ENCODE measurements at regions not wholly inside any gene's neighbourhood (a gene's known extent, or its start where the extent isn't known, plus 50 kb on each side); places are given as distances from the start of the nearest gene placed in this dataset.
A peak's percentile ranks its signal among the peaks of the same experiment; 100 is the strongest.
"Not testable (repeated sequence)": the region's sequence is repeated elsewhere in the genome, so short reads cannot be mapped to it uniquely, and the experiment has no call there.

GRCh38 chr7:19533266-19533665 is 175.6 kb downstream of the POLR1F start:
- DNase-seq, result no peak

- no peak for DNase-seq
Measured at GRCh38 chr7:19530852-19531251, 178.0 kb downstream of the POLR1F start.

- DNase-seq, result no peak
Measured at GRCh38 chr7:19530261-19530660, 178.6 kb downstream of the POLR1F start.

- DNase-seq, result no peak
Measured at GRCh38 chr7:19526639-19527038, 182.2 kb downstream of the POLR1F start.

GRCh38 chr7:19522486-19522885 is 186.4 kb downstream of the POLR1F start:
- no peak for DNase-seq

GRCh38 chr7:19520392-19520791 is 188.4 kb downstream of the POLR1F start:
- no peak for DNase-seq

GRCh38 chr7:19519443-19520021 is 189.3 kb downstream of the POLR1F start:
- DNase-seq, result peak; percentile 26

- DNase-seq, result not testable (repeated sequence)
Measured at GRCh38 chr7:19517546-19517945, 191.3 kb downstream of the POLR1F start.

- no peak for DNase-seq
Measured at GRCh38 chr7:19508821-19509220, 200.0 kb downstream of the POLR1F start.

GRCh38 chr7:19508124-19508523 is 200.7 kb downstream of the POLR1F start:
- no peak for DNase-seq

- no peak for DNase-seq
Measured at GRCh38 chr7:19491821-19492452, 216.9 kb downstream of the POLR1F start.

GRCh38 chr7:19491371-19491770 is 217.5 kb downstream of the POLR1F start:
- no peak for DNase-seq

GRCh38 chr7:19489162-19489820 is 219.5 kb downstream of the POLR1F start:
- DNase-seq, result no peak

GRCh38 chr7:19488056-19488455 is 220.8 kb downstream of the POLR1F start:
- no peak for DNase-seq

GRCh38 chr7:19482628-19483027 is 226.2 kb downstream of the POLR1F start:
- DNase-seq, result no peak

GRCh38 chr7:19480383-19480782 is 228.5 kb downstream of the POLR1F start:
- DNase-seq, result no peak

- peak; percentile 19 for DNase-seq
Measured at GRCh38 chr7:19470031-19470430, 238.8 kb downstream of the POLR1F start.

GRCh38 chr7:19465861-19466260 is 243.0 kb downstream of the POLR1F start:
- DNase-seq, result no peak

- DNase-seq, result no peak
Measured at GRCh38 chr7:19464751-19465150, 244.1 kb downstream of the POLR1F start.

GRCh38 chr7:19464241-19464640 is 244.6 kb downstream of the POLR1F start:
- DNase-seq, result no peak

GRCh38 chr7:19463581-19463980 is 245.3 kb downstream of the POLR1F start:
- DNase-seq, result no peak

GRCh38 chr7:19455623-19456022 is 253.2 kb downstream of the POLR1F start:
- no peak for DNase-seq

- DNase-seq, result no peak
Measured at GRCh38 chr7:19448091-19448490, 260.7 kb downstream of the POLR1F start.

- DNase-seq, result no peak
Measured at GRCh38 chr7:19442016-19442785, 266.6 kb downstream of the POLR1F start.

Data from right hindlimb (tissue), 1 donor.